Body of pancreas (tissue), 4 donors: ENCODE measurements at regions not wholly inside any gene's neighbourhood (a gene's known extent, or its start where the extent isn't known, plus 50 kb on each side); places are given as distances from the start of the nearest gene placed in this dataset.

Source experiments
- ATAC-seq: fragments of 150-250 bp; one replicate; pipeline ENCODE4 v1.9.1; 2016
- DNase-seq, 4 donors: peaks; one replicate each; pipeline ENCODE4 v3.0.0-alpha.2; 2019
- H3K27ac ChIP-seq, 4 donors: fragments of 200-600 bp; sonication (generic); 1 replicate in 3 of 4; 2 replicates in 1 of 4; pipeline versions ENCODE4 v1.5.1 to v1.6.1; 2016 to 2019; ENCODE audit warnings: mild to moderate bottlenecking in 1 of 4, mixed read lengths in 1 of 4, moderate library complexity in 1 of 4
- H3K27me3 ChIP-seq, 2 donors: fragments of 200-600 bp; sonication (generic); one replicate each; pipeline ENCODE4 v1.6.0; 2016; ENCODE audit warnings: mild to moderate bottlenecking in 1 of 2
- H3K36me3 ChIP-seq, 2 donors: fragments of 200-600 bp; sonication (generic); replicated peaks in 1 of 2; 2 replicates each; pipeline ENCODE4 v1.5.1; 2016; ENCODE audit warnings: low read depth in 2 of 2; ENCODE audit not compliant: insufficient read depth in 1 of 2
- H3K4me1 ChIP-seq: fragments of 200-600 bp; sonication (generic); one replicate; pipeline ENCODE4 v1.6.0; 2016
- H3K4me3 ChIP-seq, 2 donors: fragments of 200-600 bp; sonication (generic); 1 replicate in 1 of 2; 2 replicates in 1 of 2; pipeline ENCODE4 v1.5.1; 2016 to 2019
- H3K9me3 ChIP-seq, 3 donors: fragments of 200-600 bp; sonication (generic); 1 replicate in 2 of 3; 2 replicates in 1 of 3; pipeline ENCODE4 v1.5.1; 2016
- CTCF ChIP-seq, 7 experiments: fragments of 450-650 bp in 4 of 7; fragments of 200-600 bp in 3 of 7; sonication (generic) in 3 of 7; IDR thresholded peaks; one replicate each; pipeline ENCODE4 v1.5.1; 2016 to 2019; ENCODE audit warnings: antibody characterized with exemption in 7 of 7
- POLR2A ChIP-seq, 3 donors: fragments of 450-650 bp; IDR thresholded peaks; one replicate each; pipeline ENCODE4 v1.6.1; 2016; ENCODE audit warnings: antibody characterized with exemption in 3 of 3, mild to moderate bottlenecking in 2 of 3
- WGBS, 2 donors: methylation state at CpG; one replicate each; pipeline ENCODE4 v1.1.5; 2017; 5-methylcytosine and 5-hydroxymethylcytosine counted together
- intact Hi-C: fragments of 100-400 bp; cut with DNase I; formaldehyde crosslinking; loops from one replicate; pipeline ENCODE4 v1.15.1; 2023

- intact Hi-C loops = no loop called here
- Histone ChIP-seq H3K36me3 (no peaks in the 10 kb centered on the region), H3K4me1 (peaks cover 12% of the 10 kb centered on the region), H3K27ac (no peak overlapping the region), H3K9me3 (no peaks in the 10 kb centered on the region), H3K27me3 (no peaks in the 10 kb centered on the region), H3K4me3 (no peak overlapping the region)
- no peak for DNase-seq
- no peak for ATAC-seq
- 89 to 100% methylated on average over 1 of the region's 1 CpG for WGBS, 2 donors
- TF ChIP-seq POLR2A (IDR thresholded peaks at IDR 0.05) (no peak), CTCF (IDR thresholded peaks at IDR 0.05) (no peak)
Measured at GRCh38 chr2:136658201-136658600, 107.1 kb upstream of the THSD7B start.

DNA sequence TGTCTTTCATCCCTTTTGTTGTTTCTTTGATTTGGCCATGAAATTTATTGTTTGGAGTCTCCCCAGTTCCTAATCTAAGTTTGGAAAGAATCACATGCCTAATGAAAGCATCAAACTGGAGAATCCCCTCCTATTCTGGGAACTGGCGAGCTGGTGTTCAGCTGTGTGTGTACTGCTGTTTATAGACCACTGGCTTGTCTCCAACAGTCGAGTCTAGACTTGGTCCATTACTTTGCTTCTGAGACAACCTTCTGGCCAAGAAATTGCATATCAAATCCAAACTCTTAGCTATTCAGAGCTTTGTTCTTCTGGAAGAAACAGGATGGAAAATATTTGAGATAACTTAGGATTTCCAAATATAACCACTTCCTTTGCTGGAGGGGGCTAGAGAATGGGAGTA lies 111.5 kb upstream of the THSD7B start:
- Histone ChIP-seq H3K9me3 (no peaks in the 10 kb centered on the region), H3K27me3 (no peaks in the 10 kb centered on the region), H3K36me3 (no peaks in the 10 kb centered on the region), H3K27ac (no peak overlapping the region), H3K4me3 (no peak overlapping the region), H3K4me1 (peaks cover 12% of the 10 kb centered on the region)
- DNase-seq (peak; percentile 18 to 58 (median 46)), ATAC-seq (no peak)
- 17 to 20% methylated on average over 2 of the region's 2 CpGs for WGBS, 2 donors
- intact Hi-C loops = no loop called here
- TF ChIP-seq POLR2A (IDR thresholded peaks at IDR 0.05) (no peak), CTCF (IDR thresholded peaks at IDR 0.05) (no peak)

GRCh38 chr2:136651456-136652010 lies 113.8 kb upstream of the THSD7B start:
- TF ChIP-seq CTCF (IDR thresholded peaks at IDR 0.05) = no peak
- H3K27me3 ChIP-seq = no peaks in the 10 kb centered on the region
- no peaks in the 10 kb centered on the region for H3K9me3 ChIP-seq
- no peaks in the 10 kb centered on the region for H3K36me3 ChIP-seq
- DNase-seq = no peak
- 79% methylated on average over 3 of the region's 3 CpGs for WGBS, 2 donors
- H3K27ac ChIP-seq = no peak overlapping the region
- no peak for ATAC-seq
- no peak overlapping the region for H3K4me3 ChIP-seq
- intact Hi-C loops = no loop called here
- H3K4me1 ChIP-seq = peaks cover 12% of the 10 kb centered on the region

DNA sequence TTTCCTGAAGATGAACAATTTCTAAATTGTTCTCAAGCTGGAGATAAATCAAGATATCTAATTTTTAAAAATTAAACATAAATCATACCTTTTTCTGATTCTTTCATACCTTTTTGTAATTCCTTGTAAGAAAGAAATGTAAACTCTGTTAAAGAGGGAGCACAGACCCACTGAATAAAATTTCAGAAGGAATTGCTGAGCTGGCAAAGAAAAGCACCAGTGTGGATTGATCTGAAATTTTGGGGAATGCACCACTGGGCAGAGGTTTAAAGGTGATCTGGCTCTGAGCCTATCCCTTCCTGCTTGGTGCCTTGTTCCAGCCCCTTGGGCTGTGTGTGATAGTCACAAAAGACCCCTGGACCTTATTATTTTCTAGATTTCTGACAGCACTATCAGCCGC lies 118.3 kb upstream of the THSD7B start:
- no peaks in the 10 kb centered on the region for H3K9me3 ChIP-seq
- TF ChIP-seq CTCF (IDR thresholded peaks at IDR 0.05) = no peak
- no peak for TF ChIP-seq POLR2A (IDR thresholded peaks at IDR 0.05)
- no peak overlapping the region for H3K4me3 ChIP-seq
- ATAC-seq = no peak
- DNase-seq = no peak
- H3K4me1 ChIP-seq = no peaks in the 10 kb centered on the region
- WGBS, 2 donors = 85 to 94% methylated on average over 1 of the region's 1 CpG
- no peaks in the 10 kb centered on the region for H3K36me3 ChIP-seq
- no peaks in the 10 kb centered on the region for H3K27me3 ChIP-seq
- intact Hi-C loops = no loop called here
- no peak overlapping the region for H3K27ac ChIP-seq

DNA sequence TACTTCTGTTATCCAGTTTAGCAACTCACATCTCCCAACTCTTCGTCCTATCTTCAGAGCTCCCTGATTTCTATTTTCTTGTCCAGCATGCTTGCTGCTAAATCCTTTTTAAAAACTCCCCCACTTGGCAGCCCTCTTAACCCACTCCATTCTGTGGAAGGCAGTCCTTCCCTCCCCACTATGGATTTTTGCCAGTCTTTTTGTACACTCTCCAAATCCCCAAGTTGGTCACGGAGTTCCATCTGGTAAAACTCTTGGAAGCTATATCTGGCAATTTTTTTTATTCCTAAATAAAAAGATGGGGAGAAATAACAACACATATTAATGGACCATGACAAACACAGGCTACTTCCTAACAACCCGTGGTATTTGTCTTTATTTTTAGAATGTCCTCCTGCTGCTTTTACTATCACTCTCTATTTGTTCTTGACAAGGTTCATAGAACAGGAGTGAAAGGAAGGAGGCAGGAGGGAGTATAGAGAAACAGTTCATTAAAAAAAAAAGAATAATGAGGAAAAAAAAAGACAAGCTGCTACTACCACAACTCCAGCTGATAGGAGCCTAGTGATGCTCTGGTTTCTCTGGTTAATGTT lies 120.0 kb upstream of the THSD7B start:
- DNase-seq (no peak), ATAC-seq (no peak)
- no peaks in the 10 kb centered on the region for H3K9me3 ChIP-seq
- H3K4me3 ChIP-seq = no peak overlapping the region
- no peaks in the 10 kb centered on the region for H3K27me3 ChIP-seq
- WGBS, 2 donors = 53 to 55% methylated on average over 3 of the region's 3 CpGs
- no peaks in the 10 kb centered on the region for H3K4me1 ChIP-seq
- H3K36me3 ChIP-seq = no peaks in the 10 kb centered on the region
- TF ChIP-seq CTCF (IDR thresholded peaks at IDR 0.05) (no peak), POLR2A (IDR thresholded peaks at IDR 0.05) (no peak)
- no peak overlapping the region for H3K27ac ChIP-seq
- intact Hi-C loops = no loop called here
